GM12875 (cell line): ENCODE measurements at regions not wholly inside any gene's neighbourhood (a gene's known extent, or its start where the extent isn't known, plus 50 kb on each side); places are given as distances from the start of the nearest gene placed in this dataset.

Experiments used
- H3K4me3 ChIP-seq: one replicate; pipeline ENCODE4 v1.5.1; 2011; ENCODE audit warnings: low read depth, low read length, control low read depth
- TF ChIP-seq, protein P1 (sequence below): IDR thresholded peaks from 2 replicates; pipeline ENCODE4 v1.5.1; 2011; ENCODE audit warnings: low read depth, mild to moderate bottlenecking, control low read depth, inconsistent platforms, low read length, moderate library complexity, borderline replicate concordance; ENCODE audit not compliant: insufficient read depth

DNA sequence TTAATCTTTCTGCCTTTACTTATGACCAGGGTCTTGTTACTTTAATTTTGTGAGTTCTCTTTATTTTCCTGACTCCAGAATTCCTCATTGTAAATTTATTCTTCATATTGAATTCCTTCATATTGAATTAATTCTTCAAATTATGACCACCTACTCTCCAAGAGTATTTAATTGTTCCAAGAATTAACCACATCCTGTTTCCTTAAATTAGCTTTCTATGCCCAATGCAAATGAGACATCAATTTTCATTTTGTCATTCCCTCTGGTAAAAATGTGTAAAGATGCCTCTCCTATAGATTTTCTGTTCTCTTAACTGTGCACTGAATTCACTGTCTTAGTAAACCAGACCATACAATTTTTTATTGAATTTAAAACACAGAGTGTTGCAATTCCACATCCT lies 211.2 kb upstream of the GRIA4 start:
- TF ChIP-seq, protein P1, sequence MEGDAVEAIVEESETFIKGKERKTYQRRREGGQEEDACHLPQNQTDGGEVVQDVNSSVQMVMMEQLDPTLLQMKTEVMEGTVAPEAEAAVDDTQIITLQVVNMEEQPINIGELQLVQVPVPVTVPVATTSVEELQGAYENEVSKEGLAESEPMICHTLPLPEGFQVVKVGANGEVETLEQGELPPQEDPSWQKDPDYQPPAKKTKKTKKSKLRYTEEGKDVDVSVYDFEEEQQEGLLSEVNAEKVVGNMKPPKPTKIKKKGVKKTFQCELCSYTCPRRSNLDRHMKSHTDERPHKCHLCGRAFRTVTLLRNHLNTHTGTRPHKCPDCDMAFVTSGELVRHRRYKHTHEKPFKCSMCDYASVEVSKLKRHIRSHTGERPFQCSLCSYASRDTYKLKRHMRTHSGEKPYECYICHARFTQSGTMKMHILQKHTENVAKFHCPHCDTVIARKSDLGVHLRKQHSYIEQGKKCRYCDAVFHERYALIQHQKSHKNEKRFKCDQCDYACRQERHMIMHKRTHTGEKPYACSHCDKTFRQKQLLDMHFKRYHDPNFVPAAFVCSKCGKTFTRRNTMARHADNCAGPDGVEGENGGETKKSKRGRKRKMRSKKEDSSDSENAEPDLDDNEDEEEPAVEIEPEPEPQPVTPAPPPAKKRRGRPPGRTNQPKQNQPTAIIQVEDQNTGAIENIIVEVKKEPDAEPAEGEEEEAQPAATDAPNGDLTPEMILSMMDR = no peak

DNA sequence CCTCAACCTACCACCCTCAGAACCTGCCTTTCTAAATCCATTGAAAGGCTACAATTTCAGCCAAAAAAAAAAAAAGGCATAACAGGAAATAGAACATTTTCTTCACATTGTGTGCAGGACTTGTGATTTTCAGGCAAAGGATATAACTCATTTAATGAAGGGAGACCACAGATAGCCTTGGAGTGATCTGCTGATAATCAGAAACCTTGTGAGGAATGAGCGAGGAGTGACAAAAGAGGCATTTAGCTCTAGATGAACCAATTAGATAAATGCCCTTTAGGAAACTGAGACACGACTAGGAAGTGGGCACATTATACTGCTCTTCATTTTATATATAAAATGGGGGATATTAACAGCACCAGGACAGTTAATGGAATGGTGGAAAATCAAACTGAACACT lies 216.5 kb upstream of the GRIA4 start:
- H3K4me3 ChIP-seq = no peak overlapping the region
- TF ChIP-seq, protein P1 = no peak

More for the DNA sequence above, 211.2 kb upstream of the GRIA4 start:
- H3K4me3 ChIP-seq = no peak overlapping the region

DNA sequence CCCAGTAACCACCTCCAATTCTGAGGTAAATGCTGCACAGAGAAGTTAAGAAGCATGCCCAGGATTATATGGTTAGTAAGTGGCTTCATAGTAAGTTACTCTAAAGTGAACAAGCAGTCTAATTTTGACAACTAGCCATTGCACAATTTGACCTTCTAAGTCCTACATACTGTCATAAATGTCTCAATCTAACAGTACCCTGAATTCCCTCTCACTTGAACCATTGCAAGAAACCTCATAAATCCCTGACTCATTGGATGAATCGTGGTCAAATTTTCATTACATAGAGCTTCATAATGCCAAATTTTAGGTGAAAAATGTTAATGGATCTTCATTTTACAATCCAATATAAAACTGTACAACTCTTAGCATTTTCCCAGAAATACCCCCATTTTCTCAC lies 217.3 kb upstream of the GRIA4 start:
- TF ChIP-seq, protein P1 = no peak
- H3K4me3 ChIP-seq = no peak overlapping the region

DNA sequence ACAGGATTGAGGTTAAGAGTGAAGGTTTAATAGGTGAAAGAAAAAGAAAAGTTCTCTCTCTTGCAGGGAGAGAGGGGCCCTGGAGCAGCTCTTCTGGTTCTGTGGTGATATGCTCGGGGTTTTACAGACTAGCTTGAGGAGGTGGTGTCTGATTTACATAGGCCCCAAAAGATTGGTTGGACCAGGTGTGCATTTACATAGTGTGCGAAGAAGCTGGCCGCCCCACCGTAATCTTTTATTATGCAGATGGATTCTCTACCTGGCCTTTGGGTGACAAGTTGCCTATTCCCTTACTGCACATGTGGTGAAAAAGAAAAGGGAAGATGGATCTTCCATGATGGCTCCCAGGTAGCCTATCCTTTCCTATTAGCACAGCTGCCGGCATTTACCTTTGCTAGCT lies 219.9 kb upstream of the GRIA4 start:
- TF ChIP-seq, protein P1 = no peak
- no peak overlapping the region for H3K4me3 ChIP-seq

DNA sequence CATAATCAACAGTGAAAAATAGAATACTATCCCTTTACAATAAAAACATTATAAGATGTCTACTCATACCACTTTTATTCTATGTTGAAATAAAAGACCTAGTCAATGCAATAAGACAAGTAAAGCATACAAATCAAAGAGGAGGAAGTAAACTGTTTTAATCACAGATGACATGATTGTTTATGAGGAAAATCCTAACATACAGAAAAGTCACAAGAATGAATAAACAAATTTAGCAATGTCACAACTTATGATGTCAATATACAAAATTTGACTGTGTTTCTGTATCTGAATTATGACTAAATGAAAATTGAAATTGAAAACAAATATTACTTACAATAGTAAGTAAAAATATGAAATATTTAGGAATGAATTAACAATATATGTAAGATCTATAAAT lies 221.9 kb upstream of the GRIA4 start:
- H3K4me3 ChIP-seq = no peak overlapping the region
- TF ChIP-seq, protein P1 = no peak

DNA sequence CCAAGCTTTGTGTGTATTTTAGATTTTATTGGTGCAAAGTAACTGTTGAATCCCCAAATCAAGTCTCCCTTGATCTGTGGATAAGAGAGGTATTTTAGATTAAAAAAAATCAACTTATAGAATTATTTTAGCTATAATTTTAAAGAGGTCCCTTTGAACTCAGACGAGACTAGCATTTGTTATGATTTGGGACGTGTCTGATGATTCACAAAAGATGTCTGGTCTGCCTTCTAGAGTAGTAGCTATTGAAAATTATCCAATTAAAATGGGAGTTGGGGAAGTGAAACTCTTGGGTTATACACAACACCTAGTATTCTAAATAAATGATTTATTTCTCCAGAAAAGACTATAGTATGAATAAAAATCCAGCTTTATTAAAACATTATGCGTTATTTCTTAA lies 227.9 kb upstream of the GRIA4 start:
- TF ChIP-seq, protein P1 = no peak
- no peak overlapping the region for H3K4me3 ChIP-seq

DNA sequence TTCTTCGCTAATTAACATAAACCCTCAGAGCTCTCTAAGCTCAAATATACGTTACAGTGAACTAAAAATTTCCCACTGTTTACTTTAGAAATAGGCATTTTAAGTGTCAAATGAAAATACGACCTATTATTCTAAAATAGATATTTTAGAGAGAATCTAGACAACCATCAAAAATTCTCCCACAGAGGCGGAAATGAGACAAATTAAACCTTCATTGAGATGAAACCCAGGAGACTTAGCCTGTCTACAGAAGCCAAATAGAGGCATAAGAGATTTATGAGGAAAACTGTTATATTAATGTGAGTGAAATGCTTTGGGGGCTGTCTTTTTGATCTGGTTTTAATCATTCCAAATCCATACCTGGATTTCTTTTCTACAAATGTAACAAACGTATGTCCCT lies 232.0 kb upstream of the GRIA4 start:
- TF ChIP-seq, protein P1 = no peak
- no peak overlapping the region for H3K4me3 ChIP-seq
